ENCODE measurements at regions not wholly inside any gene's neighbourhood (a gene's known extent, or its start where the extent isn't known, plus 50 kb on each side); places are given as distances from the start of the nearest gene placed in this dataset.
A peak's percentile ranks its signal among the peaks of the same experiment; 100 is the strongest.

DNA sequence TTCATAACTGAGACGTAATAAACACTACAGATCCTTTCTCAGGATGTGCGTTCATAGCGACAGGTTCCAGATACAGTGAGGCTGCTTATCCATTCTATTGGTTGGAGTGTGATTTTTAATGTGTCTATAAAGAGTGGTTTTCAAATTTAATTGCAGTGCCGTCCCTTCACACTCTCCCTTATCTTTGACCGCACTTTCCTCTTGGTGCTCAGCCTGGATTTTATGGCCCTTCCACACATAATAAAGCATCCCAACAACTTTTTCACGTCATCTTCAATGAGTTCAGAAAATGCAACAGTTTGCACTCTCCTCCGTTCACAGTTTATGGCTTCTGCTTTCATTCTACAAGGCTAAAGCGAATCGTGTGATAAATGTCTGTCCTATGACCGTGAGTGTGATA lies 1209.9 kb downstream of the BCL11B start (continued):
- no peak for TF ChIP-seq FOXP4 (CRISPR knock-in tag; IDR thresholded peaks at IDR 0.05)
- TF ChIP-seq TCF7 (CRISPR knock-in tag; IDR thresholded peaks at IDR 0.05; ENCODE audit: low read depth) = no peak
- no peak for TF ChIP-seq ARID4B (CRISPR knock-in tag; IDR thresholded peaks at IDR 0.05; ENCODE audit: borderline replicate concordance)
- no peak for TF ChIP-seq NFATC4 (CRISPR knock-in tag; IDR thresholded peaks at IDR 0.05)
- TF ChIP-seq PRRX2 (CRISPR knock-in tag; IDR thresholded peaks at IDR 0.05) = no peak
- no peak for TF ChIP-seq ZNF512 (CRISPR knock-in tag; IDR thresholded peaks at IDR 0.05; ENCODE audit: borderline replicate concordance)
- TF ChIP-seq ZNF232 (CRISPR knock-in tag; IDR thresholded peaks at IDR 0.05) = no peak
- TF ChIP-seq, protein P1, sequence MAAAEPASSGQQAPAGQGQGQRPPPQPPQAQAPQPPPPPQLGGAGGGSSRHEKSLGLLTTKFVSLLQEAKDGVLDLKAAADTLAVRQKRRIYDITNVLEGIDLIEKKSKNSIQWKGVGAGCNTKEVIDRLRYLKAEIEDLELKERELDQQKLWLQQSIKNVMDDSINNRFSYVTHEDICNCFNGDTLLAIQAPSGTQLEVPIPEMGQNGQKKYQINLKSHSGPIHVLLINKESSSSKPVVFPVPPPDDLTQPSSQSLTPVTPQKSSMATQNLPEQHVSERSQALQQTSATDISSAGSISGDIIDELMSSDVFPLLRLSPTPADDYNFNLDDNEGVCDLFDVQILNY (CRISPR knock-in tag; IDR thresholded peaks at IDR 0.05) = no peak
- no peak for TF ChIP-seq ZNF416 (CRISPR knock-in tag; IDR thresholded peaks at IDR 0.05)
- TF ChIP-seq ZNF423 (CRISPR knock-in tag; IDR thresholded peaks at IDR 0.05) = no peak
- TF ChIP-seq GRHL2 (CRISPR knock-in tag; IDR thresholded peaks at IDR 0.05; ENCODE audit: insufficient replicate concordance, severe bottlenecking) = no peak
- no peak for TF ChIP-seq MXD4 (CRISPR knock-in tag; IDR thresholded peaks at IDR 0.05; ENCODE audit: borderline replicate concordance)

- POLR2A ChIA-PET = no interaction called here
These were observed 1202.3 kb downstream of the BCL11B start for GRCh38 chr14:98069712-98070171.

More at GRCh38 chr14:98069712-98070171, 1202.3 kb downstream of the BCL11B start:
- H3K9me3 Mint-ChIP-seq = peaks cover 11% of the 10 kb centered on the region; the same call in 1 of the 2 replicates
- ATAC-seq (peak; percentile 84), DNase-seq (ENCODE audit: low spot score) (no peak)
- H3K4me3 Mint-ChIP-seq = no peak overlapping the region
- CTCF ChIA-PET = no interaction called here
- H3K27me3 Mint-ChIP-seq (ENCODE audit: low read depth) = no peaks in the 10 kb centered on the region; the same call in 1 of the 2 replicates
- peak overlapping the region; percentile 79; the same call in 1 of the 2 replicates for H3K27ac Mint-ChIP-seq
- peaks cover 13% of the 10 kb centered on the region for H3K4me1 Mint-ChIP-seq
- peaks cover 3% of the 10 kb centered on the region; the same call in 1 of the 2 replicates for H3K36me3 Mint-ChIP-seq
- no peak for TF ChIP-seq ETV6 (CRISPR knock-in tag; IDR thresholded peaks at IDR 0.05)
- TF ChIP-seq, protein P2, sequence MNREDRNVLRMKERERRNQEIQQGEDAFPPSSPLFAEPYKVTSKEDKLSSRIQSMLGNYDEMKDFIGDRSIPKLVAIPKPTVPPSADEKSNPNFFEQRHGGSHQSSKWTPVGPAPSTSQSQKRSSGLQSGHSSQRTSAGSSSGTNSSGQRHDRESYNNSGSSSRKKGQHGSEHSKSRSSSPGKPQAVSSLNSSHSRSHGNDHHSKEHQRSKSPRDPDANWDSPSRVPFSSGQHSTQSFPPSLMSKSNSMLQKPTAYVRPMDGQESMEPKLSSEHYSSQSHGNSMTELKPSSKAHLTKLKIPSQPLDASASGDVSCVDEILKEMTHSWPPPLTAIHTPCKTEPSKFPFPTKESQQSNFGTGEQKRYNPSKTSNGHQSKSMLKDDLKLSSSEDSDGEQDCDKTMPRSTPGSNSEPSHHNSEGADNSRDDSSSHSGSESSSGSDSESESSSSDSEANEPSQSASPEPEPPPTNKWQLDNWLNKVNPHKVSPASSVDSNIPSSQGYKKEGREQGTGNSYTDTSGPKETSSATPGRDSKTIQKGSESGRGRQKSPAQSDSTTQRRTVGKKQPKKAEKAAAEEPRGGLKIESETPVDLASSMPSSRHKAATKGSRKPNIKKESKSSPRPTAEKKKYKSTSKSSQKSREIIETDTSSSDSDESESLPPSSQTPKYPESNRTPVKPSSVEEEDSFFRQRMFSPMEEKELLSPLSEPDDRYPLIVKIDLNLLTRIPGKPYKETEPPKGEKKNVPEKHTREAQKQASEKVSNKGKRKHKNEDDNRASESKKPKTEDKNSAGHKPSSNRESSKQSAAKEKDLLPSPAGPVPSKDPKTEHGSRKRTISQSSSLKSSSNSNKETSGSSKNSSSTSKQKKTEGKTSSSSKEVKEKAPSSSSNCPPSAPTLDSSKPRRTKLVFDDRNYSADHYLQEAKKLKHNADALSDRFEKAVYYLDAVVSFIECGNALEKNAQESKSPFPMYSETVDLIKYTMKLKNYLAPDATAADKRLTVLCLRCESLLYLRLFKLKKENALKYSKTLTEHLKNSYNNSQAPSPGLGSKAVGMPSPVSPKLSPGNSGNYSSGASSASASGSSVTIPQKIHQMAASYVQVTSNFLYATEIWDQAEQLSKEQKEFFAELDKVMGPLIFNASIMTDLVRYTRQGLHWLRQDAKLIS (CRISPR knock-in tag; IDR thresholded peaks at IDR 0.05; ENCODE audit: borderline replicate concordance) = no peak

Data from WTC11 (cell line).